GM12875 (cell line): ENCODE measurements at regions not wholly inside any gene's neighbourhood (a gene's known extent, or its start where the extent isn't known, plus 50 kb on each side); places are given as distances from the start of the nearest gene placed in this dataset.

Source experiments
- H3K4me3 ChIP-seq: one replicate; pipeline ENCODE4 v1.5.1; 2011; ENCODE audit warnings: low read depth, low read length, control low read depth
- CTCF ChIP-seq: IDR thresholded peaks from 2 replicates; pipeline ENCODE4 v1.5.1; 2011; ENCODE audit warnings: low read depth, mild to moderate bottlenecking, control low read depth, inconsistent platforms, low read length, moderate library complexity, borderline replicate concordance; ENCODE audit not compliant: insufficient read depth

GRCh38 chr19:28640506-28640905, 572.4 kb downstream of the UQCRFS1 start:
- no peak overlapping the region for H3K4me3 ChIP-seq
- TF ChIP-seq CTCF = no peak

DNA sequence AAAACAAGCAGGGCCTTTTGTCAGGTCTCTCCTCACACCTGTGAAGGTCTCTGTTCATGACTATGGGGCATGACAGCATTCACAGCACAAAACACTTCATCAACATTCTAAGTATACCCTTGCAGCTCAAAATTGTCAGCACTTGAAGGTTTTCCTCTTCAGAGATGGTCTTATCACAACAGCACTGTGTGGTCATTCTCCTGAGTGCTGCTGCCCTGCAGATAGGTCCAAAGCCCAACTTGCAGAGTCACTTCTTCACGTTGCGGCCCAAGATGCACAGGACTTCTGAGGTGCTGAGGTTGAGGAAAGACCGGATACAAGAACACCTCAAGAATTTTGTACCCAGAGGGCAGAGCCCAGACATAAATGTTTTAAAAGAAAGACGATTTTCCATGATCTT, 574.5 kb downstream of the UQCRFS1 start:
- no peak overlapping the region for H3K4me3 ChIP-seq
- TF ChIP-seq CTCF = no peak

GRCh38 chr19:28636706-28637105, 576.2 kb downstream of the UQCRFS1 start:
- TF ChIP-seq CTCF = no peak
- no peak overlapping the region for H3K4me3 ChIP-seq

DNA sequence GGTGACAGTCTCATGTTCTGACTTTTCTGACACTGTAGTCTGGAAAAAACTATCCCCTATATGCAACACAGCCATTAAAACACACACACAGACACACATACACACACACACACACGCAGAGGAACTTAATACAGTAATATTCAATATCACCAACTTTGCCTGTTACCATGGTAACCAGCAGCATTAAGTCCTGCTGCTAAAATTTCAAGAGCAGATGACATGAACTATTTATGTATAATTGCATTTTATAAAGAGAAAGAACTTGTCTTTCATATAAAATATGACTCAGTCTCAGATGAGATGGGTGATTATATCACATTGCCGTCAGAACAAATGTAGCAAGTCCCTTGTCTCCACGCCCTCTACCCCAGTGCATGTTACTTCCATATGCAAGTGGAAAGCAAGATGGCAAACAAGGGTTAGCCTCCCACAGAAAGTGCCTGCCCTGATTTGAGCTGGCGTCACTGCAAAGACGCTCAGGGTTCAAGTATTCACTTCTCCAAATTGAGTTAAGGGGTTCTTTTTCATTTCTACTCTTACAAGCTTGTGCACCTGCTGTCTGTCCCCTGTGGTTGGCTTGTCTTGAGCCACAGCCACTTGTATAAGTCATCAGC, 576.8 kb downstream of the UQCRFS1 start:
- no peak for TF ChIP-seq CTCF
- no peak overlapping the region for H3K4me3 ChIP-seq

DNA sequence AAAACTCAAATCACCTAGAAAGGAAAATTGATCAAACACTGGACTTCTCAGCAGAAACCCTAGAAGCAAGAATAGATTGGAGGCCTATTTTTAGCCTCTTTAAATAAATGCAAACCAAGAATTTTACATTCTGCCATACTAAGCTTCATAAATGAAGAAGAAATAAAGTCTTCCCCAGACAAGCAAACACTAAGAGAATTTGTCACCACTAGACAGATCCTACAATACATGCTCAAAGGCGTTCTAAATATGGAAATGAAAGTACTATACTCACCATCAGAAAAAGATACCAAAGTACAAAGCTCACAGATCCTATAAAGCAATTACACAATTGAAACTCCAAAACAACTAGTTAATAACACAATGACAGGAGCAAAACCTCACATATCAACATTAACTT, 578.1 kb downstream of the UQCRFS1 start:
- TF ChIP-seq CTCF = no peak
- H3K4me3 ChIP-seq = no peak overlapping the region

- TF ChIP-seq CTCF = no peak
- no peak overlapping the region for H3K4me3 ChIP-seq
These were observed 579.0 kb downstream of the UQCRFS1 start for GRCh38 chr19:28634019-28634328.

DNA sequence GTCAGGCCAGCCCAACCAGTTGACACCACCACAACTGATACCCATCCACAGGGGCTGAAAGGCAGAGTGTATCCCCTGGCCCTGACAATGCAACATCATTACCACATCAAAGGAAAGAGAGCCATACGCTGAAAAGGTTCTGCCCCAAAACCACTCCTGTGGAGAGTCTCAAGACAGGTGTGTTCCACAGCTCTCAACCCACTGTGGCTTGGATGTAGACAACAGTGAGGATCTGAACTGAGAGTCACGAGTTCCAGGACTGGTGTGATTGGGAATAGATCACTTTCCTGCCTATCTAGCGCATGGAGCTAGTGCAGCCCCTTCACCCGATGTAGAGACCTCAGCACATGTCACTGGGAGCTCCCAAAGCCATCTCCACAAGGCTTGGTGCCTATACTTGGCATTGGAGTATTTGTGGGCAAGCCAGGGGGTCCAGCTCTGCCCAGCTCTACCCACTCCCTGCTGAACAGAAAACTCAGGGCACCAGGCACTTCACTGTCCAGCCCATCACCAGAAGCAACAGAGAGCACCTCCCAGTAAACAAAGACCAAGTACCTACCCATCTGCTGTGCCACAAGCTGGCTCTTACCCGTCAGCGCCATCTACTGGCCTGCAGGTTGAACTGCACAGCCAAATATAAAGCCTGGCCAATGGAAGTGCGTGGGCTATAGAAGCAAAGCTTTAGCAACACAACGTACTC, 579.5 kb downstream of the UQCRFS1 start:
- peak; percentile 62 for TF ChIP-seq CTCF
- H3K4me3 ChIP-seq = no peak overlapping the region
